Astrocyte of the spinal cord (primary cell): ENCODE measurements at regions not wholly inside any gene's neighbourhood (a gene's known extent, or its start where the extent isn't known, plus 50 kb on each side); places are given as distances from the start of the nearest gene placed in this dataset.

Experiments used
- DNase-seq: peaks from one replicate; pipeline ENCODE4 v3.0.0; 2011; ENCODE audit warnings: low read depth, low spot score
- H3K4me3 ChIP-seq: 2 replicates; pipeline ENCODE4 v1.5.1; 2011; ENCODE audit warnings: low read depth, mild to moderate bottlenecking, low read length, moderate library complexity
- CTCF ChIP-seq: IDR thresholded peaks from 2 replicates; pipeline ENCODE4 v1.5.1; 2012; ENCODE audit warnings: low read depth, mild to moderate bottlenecking, low read length, inconsistent platforms
- in situ Hi-C: cut with HindIII; loops from 2 replicates; pipeline ENCODE4 v1.10.0; 2017; ENCODE audit warnings: low sequenced_read_pairs

GRCh38 chr2:22995576-22995975 lies 389.4 kb upstream of the KLHL29 start:
- TF ChIP-seq CTCF: no peak
- no peak for DNase-seq
- no peak overlapping the region for H3K4me3 ChIP-seq
- in situ Hi-C loops: no loop called here

GRCh38 chr2:22996911-22997310 lies 388.1 kb upstream of the KLHL29 start:
- no peak for DNase-seq
- H3K4me3 ChIP-seq: no peak overlapping the region
- in situ Hi-C loops: no loop called here
- TF ChIP-seq CTCF: no peak

- in situ Hi-C loops: no loop called here
- no peak for TF ChIP-seq CTCF
- no peak overlapping the region for H3K4me3 ChIP-seq
- no peak for DNase-seq
These were observed 386.6 kb upstream of the KLHL29 start for GRCh38 chr2:22998359-22998758.

- in situ Hi-C loops: no loop called here
- TF ChIP-seq CTCF: no peak
- DNase-seq: no peak
- no peak overlapping the region for H3K4me3 ChIP-seq
These were observed 385.0 kb upstream of the KLHL29 start for GRCh38 chr2:22999951-23000350.

- H3K4me3 ChIP-seq: no peak overlapping the region
- in situ Hi-C loops: no loop called here
- TF ChIP-seq CTCF: no peak
- no peak for DNase-seq
These were observed 382.7 kb upstream of the KLHL29 start for GRCh38 chr2:23002234-23002633.

GRCh38 chr2:23005469-23005868 lies 379.5 kb upstream of the KLHL29 start:
- in situ Hi-C loops: no loop called here
- no peak for DNase-seq
- no peak overlapping the region for H3K4me3 ChIP-seq
- TF ChIP-seq CTCF: no peak

GRCh38 chr2:23007631-23008235 lies 377.2 kb upstream of the KLHL29 start:
- TF ChIP-seq CTCF: no peak
- no peak for DNase-seq
- no peak overlapping the region for H3K4me3 ChIP-seq
- in situ Hi-C loops: no loop called here
